GM21737 (cell line): ENCODE measurements at regions not wholly inside any gene's neighbourhood (a gene's known extent, or its start where the extent isn't known, plus 50 kb on each side); places are given as distances from the start of the nearest gene placed in this dataset.
"Not testable (repeated sequence)": the region's sequence is repeated elsewhere in the genome, so short reads cannot be mapped to it uniquely, and the experiment has no call there.

Source experiments
- ATAC-seq: cut with Tn5 transposase; IDR thresholded peaks from one replicate; pipeline ENCODE4 v1.9.1; 2021; ENCODE audit warnings: mild to moderate bottlenecking, moderate library complexity; ENCODE audit not compliant: unreplicated experiment

DNA sequence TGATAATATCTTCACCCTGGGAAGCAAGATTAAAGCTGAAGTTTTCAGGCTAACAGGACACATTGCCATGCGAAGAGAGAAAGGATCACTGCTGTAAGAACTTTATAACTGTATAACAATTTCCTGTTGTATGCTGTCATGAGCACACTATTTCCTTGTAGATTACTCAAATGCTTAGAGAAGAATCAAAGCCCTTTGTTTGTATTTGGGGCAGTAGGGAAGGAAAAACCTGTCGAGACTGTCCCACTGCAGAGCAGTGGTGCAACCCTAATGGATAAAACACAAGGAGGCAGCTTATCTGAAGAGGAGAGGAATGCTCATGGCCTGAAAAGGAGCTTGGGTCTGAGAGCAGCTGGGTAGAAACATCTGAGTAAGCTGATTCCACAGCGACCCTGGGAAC is 327.7 kb upstream of the NPSR1 start:
- ATAC-seq, result no peak

DNA sequence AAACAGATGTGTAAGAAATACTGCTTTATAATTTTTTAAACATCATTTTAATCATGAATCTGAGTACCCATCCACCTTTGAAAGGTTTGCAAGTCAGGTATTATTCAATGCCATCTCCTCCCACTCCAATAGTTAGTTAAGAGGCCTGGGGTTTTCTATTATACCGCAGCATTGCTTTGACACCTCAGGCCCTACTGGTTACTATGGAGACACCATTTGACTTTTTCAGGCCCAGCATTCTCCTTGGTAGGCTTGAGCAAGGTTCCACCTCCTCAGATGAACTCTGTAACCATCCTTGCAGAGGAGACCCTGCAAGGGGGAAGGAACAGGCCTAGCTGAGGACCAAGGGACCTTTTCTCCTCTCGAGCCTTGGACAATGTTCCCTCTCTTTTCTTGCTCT is 326.9 kb upstream of the NPSR1 start:
- no peak for ATAC-seq

DNA sequence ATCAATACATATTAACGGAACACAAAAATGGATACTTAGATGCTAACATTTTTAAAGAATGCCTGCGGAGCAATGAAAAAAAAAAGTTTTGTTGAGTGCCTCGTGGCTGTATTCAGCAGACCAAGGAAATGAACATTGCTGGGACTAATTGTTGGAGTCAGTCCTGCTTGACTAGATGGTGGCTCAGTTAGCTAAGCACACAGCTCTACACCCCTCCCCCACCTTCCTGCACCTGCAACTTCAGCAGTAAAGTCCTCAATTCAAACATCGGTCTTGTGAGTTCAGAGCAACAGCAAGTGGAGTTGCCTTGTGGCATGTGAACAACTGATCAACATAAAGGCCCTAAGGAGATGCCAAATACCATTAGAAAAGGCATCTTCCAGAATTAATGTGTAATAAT is 326.0 kb upstream of the NPSR1 start:
- ATAC-seq, result no peak

DNA sequence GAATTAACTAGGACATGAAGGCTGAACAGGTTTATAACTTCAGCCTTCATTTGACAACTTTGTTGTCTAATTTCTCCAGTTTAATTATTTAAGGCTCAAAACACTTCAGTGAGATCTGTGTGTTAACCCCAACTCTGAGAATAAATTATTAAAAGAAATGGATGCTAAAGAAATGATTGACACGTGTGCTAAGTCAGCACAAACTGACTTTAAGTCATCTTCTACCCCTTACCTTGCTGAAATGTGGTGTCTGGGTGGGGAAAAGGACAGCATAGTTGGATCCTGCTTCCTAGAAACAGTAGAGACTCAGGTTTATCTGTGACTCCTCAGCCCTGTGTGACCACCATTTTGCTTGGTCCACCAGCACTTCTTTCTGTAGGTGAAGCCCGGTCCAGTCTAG is 324.8 kb upstream of the NPSR1 start:
- no peak for ATAC-seq

DNA sequence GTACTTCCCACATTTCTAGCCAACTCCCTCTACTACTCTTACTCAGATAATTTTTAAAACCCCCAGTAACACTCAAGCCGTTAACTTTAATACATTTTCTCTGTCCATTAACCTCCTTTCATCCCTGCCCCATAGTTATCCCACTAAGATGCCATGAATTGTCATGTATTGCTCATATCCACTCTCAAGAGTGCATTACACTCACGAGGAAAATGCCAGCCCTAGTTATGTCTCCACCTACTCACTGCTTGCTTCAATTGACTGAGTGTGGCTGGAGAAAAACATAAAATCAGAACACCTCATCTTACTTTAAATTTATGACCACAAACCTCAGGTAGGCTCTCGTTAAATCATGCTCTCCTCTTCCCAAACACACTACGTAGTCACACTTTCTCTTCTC is 324.1 kb upstream of the NPSR1 start:
- ATAC-seq, result no peak

DNA sequence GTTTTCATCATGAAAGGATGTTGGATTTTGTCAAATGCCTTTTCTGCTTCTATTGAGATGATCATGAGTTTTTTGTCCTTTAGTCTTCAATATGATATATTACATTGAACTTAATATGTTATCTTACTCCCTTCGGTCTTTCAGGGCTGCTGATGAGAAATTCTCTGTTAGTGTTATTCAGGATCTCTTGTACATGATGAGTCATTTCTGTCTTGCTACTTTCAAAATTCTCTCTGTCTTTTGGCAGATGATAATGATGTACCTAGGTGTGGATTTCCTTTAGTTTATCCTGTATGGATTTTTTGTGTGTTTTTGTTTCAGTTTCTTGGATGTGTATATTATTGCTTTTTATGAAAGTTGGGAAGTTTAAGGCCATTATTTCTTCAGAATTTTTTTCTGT is 320.9 kb upstream of the NPSR1 start:
- ATAC-seq, result no peak

DNA sequence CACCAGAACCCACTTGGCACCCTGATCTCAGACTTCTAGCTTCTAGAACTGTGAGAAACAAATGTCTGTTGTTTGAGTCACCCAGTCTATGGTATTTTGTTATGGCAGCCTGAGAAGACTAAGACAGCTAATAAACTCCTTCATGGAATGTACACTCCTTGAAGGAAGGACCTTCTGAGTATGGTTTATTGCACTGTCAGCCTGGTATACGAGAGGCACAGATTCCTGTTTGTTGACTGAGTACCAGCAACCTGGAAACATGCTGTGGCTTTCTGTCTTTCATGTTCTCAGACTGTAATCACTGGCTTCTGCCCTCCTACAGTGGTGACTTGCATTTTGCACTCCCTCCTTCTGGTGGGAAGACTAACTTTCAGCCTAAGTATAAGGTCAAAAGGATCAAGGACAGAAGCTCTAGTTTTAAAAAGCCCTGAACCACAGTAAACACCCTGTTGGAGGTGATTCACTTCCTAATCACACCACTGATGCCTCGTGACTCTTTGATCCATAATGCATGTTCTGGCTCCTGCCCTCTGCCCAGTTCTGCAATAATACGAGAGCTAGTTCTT is 319.0 kb upstream of the NPSR1 start:
- ATAC-seq, result no peak

DNA sequence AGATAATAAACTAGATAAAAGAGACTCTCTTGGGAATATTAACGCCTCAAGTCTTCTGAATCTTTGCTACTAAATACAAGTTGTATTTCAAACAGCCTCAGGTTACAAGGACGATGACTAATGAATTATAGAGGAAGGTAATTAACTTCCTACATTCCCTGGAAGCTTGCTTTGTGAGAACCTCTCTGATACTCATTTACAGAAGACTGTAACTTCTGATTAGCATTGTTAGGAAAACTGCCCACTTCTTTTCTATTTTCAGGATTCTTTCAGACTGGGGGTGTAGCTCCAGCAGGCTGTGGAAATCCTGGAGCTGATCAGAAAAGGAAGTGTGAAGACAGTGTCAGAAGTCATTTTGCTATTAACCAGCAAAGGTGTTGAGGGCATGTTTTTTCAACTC is 316.7 kb upstream of the NPSR1 start:
- ATAC-seq, result no peak

DNA sequence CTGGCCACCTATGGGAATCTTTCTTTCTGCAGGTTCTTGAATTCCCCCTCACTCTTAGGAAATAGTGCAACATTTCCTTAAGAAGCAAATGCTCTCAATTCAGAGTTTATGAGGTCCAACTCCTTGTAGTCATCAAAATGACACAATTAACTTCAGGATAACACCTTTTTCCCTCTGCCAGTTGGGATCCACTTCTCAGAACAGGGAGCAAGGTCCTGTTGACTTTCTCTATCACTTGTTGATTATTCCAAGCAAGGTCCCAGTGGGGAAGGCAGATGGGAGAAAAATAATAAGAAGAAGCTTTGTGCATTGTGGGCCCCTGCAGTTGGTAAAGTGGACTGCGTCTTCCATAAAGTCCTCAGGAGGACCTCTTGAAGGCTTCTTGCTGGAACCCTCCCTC is 315.6 kb upstream of the NPSR1 start:
- no peak for ATAC-seq

DNA sequence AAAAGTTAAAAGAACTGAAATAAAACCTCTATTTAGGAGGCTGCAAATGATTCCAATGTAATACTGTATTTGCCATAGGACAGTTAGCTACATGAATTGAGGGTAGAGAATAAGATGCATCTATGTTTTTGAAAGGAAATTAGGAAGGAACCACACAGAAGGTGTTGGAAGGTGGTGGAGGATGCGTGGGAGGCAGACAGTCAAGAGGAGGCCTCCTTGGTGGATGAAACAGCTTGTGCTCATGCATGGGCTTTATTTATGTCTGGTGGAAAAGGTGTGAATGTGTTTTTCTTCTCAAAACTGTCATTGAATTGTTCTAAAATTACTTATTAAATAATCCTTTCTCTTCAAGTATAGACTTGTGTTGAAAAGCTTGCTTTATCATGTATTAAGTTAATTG is 314.4 kb upstream of the NPSR1 start:
- ATAC-seq, result no peak

DNA sequence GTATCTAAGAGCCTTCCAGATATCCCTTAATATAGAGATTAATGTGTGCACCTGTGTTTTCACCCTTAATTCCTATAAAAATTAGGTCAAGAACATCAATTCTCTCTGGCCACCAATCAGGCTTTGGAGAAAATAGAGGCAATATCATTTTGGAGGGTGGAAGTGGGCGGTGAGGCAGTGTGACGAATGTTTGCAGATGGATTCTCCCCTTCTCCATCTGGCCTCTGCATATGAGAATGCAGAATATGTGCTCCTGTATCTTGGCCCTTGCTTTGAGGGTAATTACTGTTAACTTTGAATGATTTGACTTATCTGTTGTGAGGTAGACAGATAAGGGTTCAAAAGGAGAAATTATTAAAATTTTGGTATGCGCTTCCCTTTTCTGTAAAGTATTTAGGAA is 304.0 kb upstream of the NPSR1 start:
- no peak for ATAC-seq

DNA sequence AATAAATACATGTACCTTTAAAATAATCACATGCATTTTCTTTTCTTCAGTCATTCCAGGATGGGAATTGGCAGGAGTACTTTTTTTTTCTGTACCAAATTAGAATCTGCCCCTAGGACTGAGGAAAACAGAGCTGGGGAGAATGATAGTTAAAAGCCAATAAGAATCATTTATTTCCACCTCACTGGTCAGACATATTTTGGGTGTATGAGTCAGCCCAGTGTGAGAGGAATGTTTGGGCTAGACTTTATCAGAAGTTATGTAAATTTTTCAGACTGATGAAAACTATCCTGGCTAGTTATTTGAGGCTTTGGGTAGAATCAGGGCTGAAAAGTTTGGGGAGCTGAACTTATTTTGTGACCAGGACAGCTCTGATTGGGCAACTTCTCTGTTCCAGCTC is 303.1 kb upstream of the NPSR1 start:
- no peak for ATAC-seq

DNA sequence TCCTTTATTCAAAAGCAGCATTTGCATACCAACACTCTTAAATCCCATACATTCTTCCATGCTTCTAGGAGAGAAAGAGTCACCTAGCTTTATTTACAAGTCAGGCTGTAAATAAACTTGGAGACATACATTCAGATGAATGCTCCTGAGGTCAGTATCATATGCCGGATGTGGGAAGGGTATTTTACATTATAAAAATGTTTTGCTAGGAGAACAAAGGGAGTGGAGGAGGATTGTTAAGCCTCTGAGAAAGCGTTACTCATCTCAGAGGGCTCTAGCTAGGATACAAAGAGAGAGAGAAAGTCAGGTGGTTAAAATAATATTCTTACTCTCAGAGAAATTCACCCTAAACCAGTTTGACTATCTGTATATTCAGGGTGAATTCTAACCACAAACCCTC is 300.9 kb upstream of the NPSR1 start:
- ATAC-seq, result no peak

DNA sequence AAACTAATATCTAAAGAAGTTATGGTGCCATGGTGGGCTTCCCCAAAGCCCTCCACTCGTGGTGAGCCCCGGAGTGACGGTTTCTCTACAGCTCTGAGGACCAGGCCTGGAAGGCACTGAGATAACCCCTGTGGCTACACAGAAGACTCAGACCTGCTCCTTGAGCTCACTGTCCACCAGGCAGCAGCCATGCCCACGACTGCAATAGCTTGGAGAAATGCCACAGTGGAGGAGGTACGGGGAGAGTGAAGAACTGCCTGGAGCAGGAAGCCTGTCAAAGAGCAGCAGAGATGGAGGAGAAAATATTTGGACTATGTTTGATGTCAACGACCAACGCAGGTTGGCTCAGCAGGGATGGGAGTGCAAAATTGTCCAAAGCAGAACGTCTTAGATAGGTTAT is 300.1 kb upstream of the NPSR1 start:
- no peak for ATAC-seq

DNA sequence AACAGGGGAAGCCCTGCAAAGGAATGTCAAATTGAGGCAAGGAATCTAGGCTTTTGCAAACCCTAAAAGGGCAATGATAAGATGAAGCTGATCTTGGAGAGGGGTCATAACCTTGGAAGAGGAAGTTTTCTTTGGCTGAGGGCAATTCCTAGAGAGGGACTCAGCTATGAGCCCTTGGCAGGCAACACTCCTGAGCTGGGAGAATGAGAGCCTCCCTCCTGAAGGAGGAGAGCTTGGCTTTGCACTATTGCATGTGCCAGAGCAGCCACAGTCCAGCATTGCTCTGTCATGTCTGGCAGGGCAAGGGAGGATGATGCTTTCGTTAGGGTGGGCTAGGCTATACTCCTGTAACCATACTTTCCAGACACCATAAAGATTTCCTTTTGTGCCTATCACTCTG is 299.4 kb upstream of the NPSR1 start:
- ATAC-seq, result not testable (repeated sequence)

DNA sequence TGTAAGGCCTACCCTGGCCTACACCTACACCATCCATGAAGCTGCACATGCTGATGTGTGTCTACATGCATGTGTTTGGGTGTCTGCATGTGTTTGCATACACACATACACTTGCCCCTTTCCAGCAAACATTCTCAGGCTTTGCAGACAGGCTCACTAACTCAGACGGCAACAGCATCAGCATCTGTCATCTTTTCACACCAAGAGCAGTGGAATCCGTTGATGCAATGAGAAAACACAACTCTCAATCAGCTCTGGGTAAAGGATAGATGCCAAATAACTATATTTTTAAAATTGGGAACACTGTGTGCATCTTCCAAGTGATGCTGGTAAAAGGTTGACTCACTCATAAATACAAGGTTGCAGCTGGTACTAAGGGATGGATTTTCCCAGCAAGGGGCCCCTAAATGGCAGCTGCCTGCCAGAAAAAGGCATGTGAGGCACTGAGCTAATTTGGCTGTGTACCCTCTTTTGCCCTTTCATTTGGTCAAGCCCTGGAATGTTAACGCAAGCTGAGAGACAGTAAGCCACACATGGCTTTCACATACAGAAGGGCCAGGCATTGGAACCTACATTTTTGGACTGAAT is 296.3 kb upstream of the NPSR1 start:
- ATAC-seq, result no peak

DNA sequence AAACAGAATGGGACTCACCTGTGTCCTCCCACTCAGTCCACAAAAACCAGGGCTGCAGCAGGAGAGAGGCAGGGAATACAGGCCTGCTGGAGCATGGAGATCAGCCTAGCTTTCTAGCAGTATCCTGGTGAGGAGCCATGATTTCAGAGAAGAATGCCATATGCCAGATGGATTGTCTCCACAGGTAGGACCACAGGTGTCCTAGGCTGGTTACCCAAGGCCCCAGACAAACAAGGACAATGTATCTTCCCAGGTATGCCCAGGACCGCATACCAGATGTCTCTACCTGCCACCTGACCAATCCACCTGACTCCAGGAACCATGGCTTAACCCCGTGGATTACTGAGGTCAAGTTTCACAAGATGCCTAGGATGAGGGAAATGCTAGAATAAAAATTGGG is 295.4 kb upstream of the NPSR1 start:
- no peak for ATAC-seq

DNA sequence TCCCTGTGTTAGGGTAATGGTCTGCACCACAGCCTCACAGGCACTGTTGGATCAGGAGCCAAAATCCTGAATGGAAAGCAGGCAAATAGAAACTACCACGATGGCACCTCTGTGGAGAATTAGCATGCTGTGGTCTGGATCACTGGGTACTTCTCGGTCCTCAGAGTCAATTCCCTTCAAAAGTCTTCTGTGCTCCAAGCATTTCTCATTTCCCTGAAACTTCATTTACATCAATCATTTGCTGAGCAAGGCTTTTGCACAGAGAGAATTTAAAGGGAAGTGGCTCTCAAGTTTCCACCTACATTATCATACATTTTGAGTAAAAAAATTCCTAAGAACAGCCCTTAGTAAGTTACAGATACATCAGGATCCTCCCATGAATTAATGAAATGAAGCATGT is 293.9 kb upstream of the NPSR1 start:
- no peak for ATAC-seq

DNA sequence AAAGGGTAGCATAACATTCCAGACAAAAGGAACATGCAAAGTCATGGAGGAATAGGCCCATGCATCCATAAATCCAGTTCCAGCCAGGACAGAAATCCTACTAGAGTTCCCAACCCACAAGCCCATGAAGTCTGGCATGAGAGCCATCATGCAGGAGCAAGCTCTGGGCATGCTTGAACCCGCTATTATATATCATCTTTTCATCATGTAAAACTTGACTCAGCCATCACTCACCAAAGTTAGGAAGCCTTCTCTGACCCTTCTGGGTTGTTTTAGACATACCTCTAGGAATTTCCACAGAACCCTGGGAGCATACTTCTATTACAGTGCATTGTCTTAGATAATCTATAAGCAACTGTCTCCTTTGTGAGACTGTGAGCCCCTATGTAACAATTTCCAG is 293.0 kb upstream of the NPSR1 start:
- ATAC-seq, result no peak

DNA sequence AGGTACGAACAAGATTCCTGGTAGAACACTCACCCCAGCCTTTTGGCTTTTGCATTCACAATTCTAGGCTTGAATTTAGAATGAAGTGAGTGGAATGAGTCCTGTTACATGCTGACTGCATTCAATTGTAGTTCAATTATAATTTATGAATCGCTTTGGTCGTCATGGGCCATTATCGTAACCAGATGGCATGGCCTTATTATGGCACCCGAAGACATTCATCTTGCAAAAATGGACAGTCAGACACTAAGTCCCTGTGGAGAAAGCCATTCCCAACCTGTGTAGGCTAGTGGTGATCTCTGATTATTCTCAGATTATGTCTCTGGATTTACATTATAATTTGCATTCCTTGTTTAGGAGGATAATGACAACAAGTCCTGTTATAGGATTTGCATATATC is 292.4 kb upstream of the NPSR1 start:
- no peak for ATAC-seq

DNA sequence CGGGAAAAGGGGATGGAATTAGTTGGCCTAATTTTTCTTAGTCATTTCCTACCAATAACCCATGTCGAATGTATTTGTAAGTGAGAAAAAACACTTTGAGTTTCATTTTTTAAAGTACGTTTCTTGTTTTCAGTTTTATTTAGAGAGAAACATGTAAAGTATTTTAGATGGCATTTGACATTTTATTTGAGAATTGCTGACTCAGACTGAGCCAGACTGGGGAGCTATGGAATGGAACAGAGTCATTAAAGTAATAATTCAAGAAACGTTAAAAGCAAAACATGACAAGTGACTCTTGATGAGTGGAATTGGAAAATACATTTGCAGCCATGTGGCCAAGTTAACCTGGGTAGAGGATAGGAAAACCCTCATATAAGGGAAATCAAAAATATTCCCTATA is 286.1 kb upstream of the NPSR1 start:
- no peak for ATAC-seq

DNA sequence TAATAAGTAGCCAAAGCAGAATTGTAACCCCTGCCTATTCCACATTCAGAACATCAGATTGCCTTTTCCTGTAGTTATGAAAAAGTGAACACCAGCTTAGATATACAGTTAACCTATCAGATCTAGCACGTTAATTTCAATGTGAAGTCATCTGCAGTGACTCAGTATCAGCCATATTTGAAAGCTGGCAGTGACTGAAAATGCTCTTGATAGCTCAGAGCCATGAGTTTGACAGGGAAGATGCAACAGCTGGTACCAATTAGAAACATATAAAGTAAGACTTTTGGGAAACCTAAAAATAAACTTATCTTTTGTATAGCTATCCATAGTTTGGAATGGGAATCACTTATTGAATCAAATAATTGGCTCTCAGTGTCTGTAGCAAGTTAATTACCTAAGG is 284.1 kb upstream of the NPSR1 start:
- ATAC-seq, result no peak

DNA sequence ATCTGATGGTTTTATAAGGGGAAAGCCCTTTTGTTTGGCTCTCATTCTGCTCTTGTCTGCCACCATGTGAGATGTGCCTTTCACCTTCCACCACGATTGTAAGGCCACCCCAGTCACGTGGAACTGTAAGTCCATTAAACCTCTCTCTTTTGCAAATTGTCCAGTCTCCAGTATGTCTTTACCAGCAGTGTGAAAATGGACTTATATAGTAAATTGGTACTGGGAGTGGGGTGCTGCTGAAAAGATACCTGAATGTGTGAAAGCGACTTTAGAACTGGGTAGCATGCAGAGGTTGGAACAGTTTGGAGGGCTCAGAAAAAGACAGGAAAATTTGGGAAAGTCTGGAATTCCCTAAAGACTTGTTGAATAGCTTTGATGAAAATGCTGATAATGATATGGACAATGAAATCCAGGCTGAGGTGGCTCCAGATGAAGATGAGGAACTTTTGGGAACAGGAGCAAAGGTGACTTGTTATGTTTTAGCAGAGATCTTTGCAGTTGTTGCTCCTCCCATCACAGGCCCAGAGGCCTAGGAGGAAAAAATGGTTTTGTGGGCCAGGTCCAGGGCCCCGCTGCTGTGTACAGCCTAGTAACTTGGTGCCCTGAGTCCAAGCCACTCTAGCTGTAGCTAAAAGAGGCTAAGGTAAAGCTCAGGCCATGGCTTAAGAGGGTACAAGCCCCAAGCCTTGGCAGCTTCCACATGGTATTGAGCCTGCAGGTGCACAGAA is 275.7 kb upstream of the NPSR1 start:
- no peak for ATAC-seq
